Mesendoderm (in vitro differentiated cells): ENCODE measurements at regions not wholly inside any gene's neighbourhood (a gene's known extent, or its start where the extent isn't known, plus 50 kb on each side); places are given as distances from the start of the nearest gene placed in this dataset.

ENCODE experiments used
- DNase-seq: peaks from one replicate; pipeline ENCODE4 v3.0.0; 2013
- H2AK5ac ChIP-seq: 2 replicates; pipeline ENCODE4 v1.6.1; 2013; ENCODE audit warnings: low read length, inconsistent platforms
- H2BK120ac ChIP-seq: 2 replicates; pipeline ENCODE4 v1.6.1; 2013; ENCODE audit warnings: low read depth, mild to moderate bottlenecking, low read length, moderate library complexity, mixed read lengths
- H2BK15ac ChIP-seq: replicated peaks from 2 replicates; pipeline ENCODE4 v1.6.1; 2013; ENCODE audit warnings: low read depth, mild to moderate bottlenecking, moderate library complexity
- H2BK5ac ChIP-seq: 2 replicates; pipeline ENCODE4 v1.6.1; 2013; ENCODE audit warnings: low read length, inconsistent platforms
- H3K18ac ChIP-seq: 2 replicates; pipeline ENCODE4 v1.6.1; 2013; ENCODE audit warnings: mild to moderate bottlenecking, low read length, mixed read lengths
- H3K23ac ChIP-seq: one replicate; pipeline ENCODE4 v1.6.1; 2013; ENCODE audit warnings: low read length
- H3K27ac ChIP-seq: 2 replicates; pipeline ENCODE4 v1.5.1; 2013; ENCODE audit warnings: low read depth, mild to moderate bottlenecking, inconsistent platforms, low read length, moderate library complexity
- H3K27me3 ChIP-seq: 2 replicates; pipeline ENCODE4 v1.6.1; 2013; ENCODE audit warnings: low read length, control low read depth, mild to moderate bottlenecking, inconsistent platforms; ENCODE audit not compliant: insufficient read depth, poor library complexity
- H3K36me3 ChIP-seq: 2 replicates; pipeline ENCODE4 v1.6.1; 2013; ENCODE audit warnings: low read length, inconsistent platforms; ENCODE audit not compliant: control insufficient read depth, insufficient read depth
- H3K4ac ChIP-seq: one replicate; pipeline ENCODE4 v1.6.1; 2013; ENCODE audit warnings: low read depth, mild to moderate bottlenecking, low read length, moderate library complexity
- H3K4me1 ChIP-seq: 2 replicates; pipeline ENCODE4 v1.6.1; 2013; ENCODE audit warnings: low read depth, low read length, inconsistent platforms; ENCODE audit not compliant: control insufficient read depth
- H3K4me2 ChIP-seq: 2 replicates; pipeline ENCODE4 v1.6.1; 2013; ENCODE audit warnings: low read length
- H3K4me3 ChIP-seq: 2 replicates; pipeline ENCODE4 v1.5.1; 2013; ENCODE audit warnings: mild to moderate bottlenecking, low read length
- H3K56ac ChIP-seq: one replicate; pipeline ENCODE4 v1.6.1; 2013; ENCODE audit warnings: low read length
- H3K79me1 ChIP-seq: 2 replicates; pipeline ENCODE4 v1.6.1; 2013; ENCODE audit warnings: low read length, inconsistent platforms
- H3K79me2 ChIP-seq: 2 replicates; pipeline ENCODE4 v1.6.1; 2013; ENCODE audit warnings: mild to moderate bottlenecking, low read length; ENCODE audit not compliant: control insufficient read depth, insufficient read depth
- H3K9ac ChIP-seq: 2 replicates; pipeline ENCODE4 v1.6.1; 2013; ENCODE audit warnings: low read length, inconsistent platforms
- H4K5ac ChIP-seq: one replicate; pipeline ENCODE4 v1.6.1; 2013; ENCODE audit warnings: low read length
- H4K8ac ChIP-seq: one replicate; pipeline ENCODE4 v1.6.1; 2013; ENCODE audit warnings: low read depth, mild to moderate bottlenecking, control low read depth, low read length, moderate library complexity
- WGBS: extraction: QIAGEN DNeasy Blood & Tissue Kit; methylation state at CpG from one replicate; pipeline ENCODE4 v1.1.7; 2013; ENCODE audit warnings: low lambda C conversion rate, missing lambda C conversion rate; ENCODE audit not compliant: insufficient coverage; ENCODE audit errors: extremely low coverage; 5-methylcytosine and 5-hydroxymethylcytosine counted together

GRCh38 chr5:92899611-92900010 is 681.4 kb downstream of the NR2F1-AS1 start:
- H3K18ac ChIP-seq, result no peak overlapping the region
- no peak overlapping the region for H3K4me3 ChIP-seq
- no peaks in the 10 kb centered on the region for H3K36me3 ChIP-seq
- no peak overlapping the region for H2BK15ac ChIP-seq
- no peak overlapping the region for H3K23ac ChIP-seq
- H3K4me2 ChIP-seq, result no peak overlapping the region
- no peak overlapping the region for H3K56ac ChIP-seq
- no peak for DNase-seq
- H2BK120ac ChIP-seq, result no peak overlapping the region
- H3K79me1 ChIP-seq, result no peaks in the 10 kb centered on the region
- H3K79me2 ChIP-seq, result no peaks in the 10 kb centered on the region
- H2AK5ac ChIP-seq, result no peak overlapping the region
- H3K9ac ChIP-seq, result no peak overlapping the region
- no peak overlapping the region for H4K8ac ChIP-seq
- no peak overlapping the region for H3K27ac ChIP-seq
- H3K4ac ChIP-seq, result no peak overlapping the region
- no CpG with 5 or more reads among the region's 4 CpGs for WGBS
- H3K27me3 ChIP-seq, result no peaks in the 10 kb centered on the region
- no peak overlapping the region for H2BK5ac ChIP-seq
- H4K5ac ChIP-seq, result no peak overlapping the region
- no peaks in the 10 kb centered on the region for H3K4me1 ChIP-seq

GRCh38 chr5:92896722-92897121 is 684.3 kb downstream of the NR2F1-AS1 start:
- no peaks in the 10 kb centered on the region for H3K36me3 ChIP-seq
- no peak overlapping the region for H3K4ac ChIP-seq
- no peak overlapping the region for H3K56ac ChIP-seq
- no peak overlapping the region for H3K4me2 ChIP-seq
- H2BK5ac ChIP-seq, result no peak overlapping the region
- no peak overlapping the region for H2AK5ac ChIP-seq
- H3K27me3 ChIP-seq, result no peaks in the 10 kb centered on the region
- no peaks in the 10 kb centered on the region for H3K79me1 ChIP-seq
- no peak overlapping the region for H3K9ac ChIP-seq
- no peak overlapping the region for H2BK120ac ChIP-seq
- no peaks in the 10 kb centered on the region for H3K79me2 ChIP-seq
- H3K4me3 ChIP-seq, result no peak overlapping the region
- H3K23ac ChIP-seq, result no peak overlapping the region
- DNase-seq, result no peak
- no peak overlapping the region for H2BK15ac ChIP-seq
- H4K8ac ChIP-seq, result no peak overlapping the region
- no peak overlapping the region for H3K18ac ChIP-seq
- no peak overlapping the region for H3K27ac ChIP-seq
- H4K5ac ChIP-seq, result no peak overlapping the region
- no peaks in the 10 kb centered on the region for H3K4me1 ChIP-seq

- H3K4me3 ChIP-seq, result no peak overlapping the region
- H3K18ac ChIP-seq, result no peak overlapping the region
- H4K5ac ChIP-seq, result no peak overlapping the region
- no peak overlapping the region for H3K9ac ChIP-seq
- H3K4me2 ChIP-seq, result no peak overlapping the region
- H3K27me3 ChIP-seq, result no peaks in the 10 kb centered on the region
- no peaks in the 10 kb centered on the region for H3K79me1 ChIP-seq
- no peak overlapping the region for H2BK15ac ChIP-seq
- H3K23ac ChIP-seq, result no peak overlapping the region
- WGBS, result no CpG with 5 or more reads among the region's 2 CpGs
- H3K4ac ChIP-seq, result no peak overlapping the region
- no peak overlapping the region for H2AK5ac ChIP-seq
- no peak overlapping the region for H3K27ac ChIP-seq
- no peak overlapping the region for H3K56ac ChIP-seq
- H3K79me2 ChIP-seq, result no peaks in the 10 kb centered on the region
- no peaks in the 10 kb centered on the region for H3K36me3 ChIP-seq
- DNase-seq, result no peak
- no peak overlapping the region for H2BK120ac ChIP-seq
- peaks cover 2% of the 10 kb centered on the region for H3K4me1 ChIP-seq
- no peak overlapping the region for H2BK5ac ChIP-seq
- no peak overlapping the region for H4K8ac ChIP-seq
These were observed 690.2 kb downstream of the NR2F1-AS1 start for GRCh38 chr5:92890841-92891244.

- Histone ChIP-seq H3K23ac (no peak overlapping the region), H2BK120ac (no peak overlapping the region), H3K56ac (no peak overlapping the region), H3K18ac (no peak overlapping the region), H3K4ac (no peak overlapping the region), H4K8ac (no peak overlapping the region), H3K79me2 (no peaks in the 10 kb centered on the region), H3K4me1 (peaks cover 2% of the 10 kb centered on the region), H3K27me3 (no peaks in the 10 kb centered on the region), H3K4me2 (no peak overlapping the region), H3K36me3 (no peaks in the 10 kb centered on the region), H2AK5ac (no peak overlapping the region), H2BK5ac (no peak overlapping the region), H2BK15ac (no peak overlapping the region), H3K79me1 (no peaks in the 10 kb centered on the region), H4K5ac (no peak overlapping the region), H3K9ac (no peak overlapping the region), H3K4me3 (no peak overlapping the region), H3K27ac (no peak overlapping the region)
- DNase-seq, result no peak
- WGBS, result no CpG with 5 or more reads among the region's 1 CpG
These were observed 691.9 kb downstream of the NR2F1-AS1 start for GRCh38 chr5:92889140-92889539.

- Histone ChIP-seq H3K27ac (no peak overlapping the region), H3K18ac (no peak overlapping the region), H3K36me3 (no peaks in the 10 kb centered on the region), H3K4me1 (peaks cover 2% of the 10 kb centered on the region), H2BK120ac (no peak overlapping the region), H3K23ac (no peak overlapping the region), H3K79me1 (no peaks in the 10 kb centered on the region), H3K9ac (no peak overlapping the region), H3K27me3 (no peaks in the 10 kb centered on the region), H3K4me2 (no peak overlapping the region), H3K4ac (no peak overlapping the region), H3K4me3 (no peak overlapping the region), H3K56ac (no peak overlapping the region), H4K5ac (no peak overlapping the region), H2BK5ac (no peak overlapping the region), H2AK5ac (no peak overlapping the region), H3K79me2 (no peaks in the 10 kb centered on the region), H4K8ac (no peak overlapping the region), H2BK15ac (no peak overlapping the region)
- no peak for DNase-seq
- no CpG with 5 or more reads among the region's 2 CpGs for WGBS
These were observed 693.8 kb downstream of the NR2F1-AS1 start for GRCh38 chr5:92887254-92887653.

- WGBS, result no CpG with 5 or more reads among the region's 3 CpGs
- H3K36me3 ChIP-seq, result no peaks in the 10 kb centered on the region
These were observed 694.3 kb downstream of the NR2F1-AS1 start for GRCh38 chr5:92886751-92887150.

More at GRCh38 chr5:92886751-92887150, 694.3 kb downstream of the NR2F1-AS1 start:
- no peak overlapping the region for H3K4me3 ChIP-seq
- peaks cover 2% of the 10 kb centered on the region for H3K4me1 ChIP-seq
- H3K79me2 ChIP-seq, result no peaks in the 10 kb centered on the region
- no peak overlapping the region for H2BK15ac ChIP-seq
- no peak overlapping the region for H3K27ac ChIP-seq
- H2AK5ac ChIP-seq, result no peak overlapping the region
- H3K4ac ChIP-seq, result no peak overlapping the region
- H4K5ac ChIP-seq, result no peak overlapping the region
- no peak overlapping the region for H3K56ac ChIP-seq
- H2BK120ac ChIP-seq, result no peak overlapping the region
- no peak overlapping the region for H3K18ac ChIP-seq
- no peak overlapping the region for H3K9ac ChIP-seq
- no peak overlapping the region for H4K8ac ChIP-seq
- no peak overlapping the region for H3K4me2 ChIP-seq
- H2BK5ac ChIP-seq, result no peak overlapping the region
- H3K23ac ChIP-seq, result no peak overlapping the region
- no peaks in the 10 kb centered on the region for H3K27me3 ChIP-seq
- H3K79me1 ChIP-seq, result no peaks in the 10 kb centered on the region
- DNase-seq, result no peak
